Suprapubic skin (tissue), 4 donors: ENCODE measurements at regions not wholly inside any gene's neighbourhood (a gene's known extent, or its start where the extent isn't known, plus 50 kb on each side); places are given as distances from the start of the nearest gene placed in this dataset.

Experiments used
- CTCF ChIP-seq, 2 donors: fragments of 200-600 bp in 1 of 2; fragments of 450-650 bp in 1 of 2; sonication (generic) in 1 of 2; IDR thresholded peaks; one replicate each; pipeline ENCODE4 v1.5.1; 2016 to 2019; ENCODE audit warnings: antibody characterized with exemption in 2 of 2, mild to moderate bottlenecking in 1 of 2, moderate library complexity in 1 of 2
- EP300 ChIP-seq: sonication (generic); formaldehyde crosslinking; IDR thresholded peaks from one replicate; pipeline ENCODE4 v1.6.1; 2017; ENCODE audit warnings: antibody characterized with exemption
- POLR2A ChIP-seq, 2 donors: fragments of 450-650 bp; IDR thresholded peaks; one replicate each; pipeline ENCODE4 v1.6.1; 2017; ENCODE audit warnings: antibody characterized with exemption in 2 of 2, mild to moderate bottlenecking in 2 of 2, moderate library complexity in 2 of 2
- POLR2AphosphoS5 ChIP-seq, 3 donors: sonication (generic); formaldehyde crosslinking; IDR thresholded peaks; one replicate each; pipeline ENCODE4 v1.6.1; 2017; ENCODE audit warnings: antibody characterized with exemption in 3 of 3

DNA sequence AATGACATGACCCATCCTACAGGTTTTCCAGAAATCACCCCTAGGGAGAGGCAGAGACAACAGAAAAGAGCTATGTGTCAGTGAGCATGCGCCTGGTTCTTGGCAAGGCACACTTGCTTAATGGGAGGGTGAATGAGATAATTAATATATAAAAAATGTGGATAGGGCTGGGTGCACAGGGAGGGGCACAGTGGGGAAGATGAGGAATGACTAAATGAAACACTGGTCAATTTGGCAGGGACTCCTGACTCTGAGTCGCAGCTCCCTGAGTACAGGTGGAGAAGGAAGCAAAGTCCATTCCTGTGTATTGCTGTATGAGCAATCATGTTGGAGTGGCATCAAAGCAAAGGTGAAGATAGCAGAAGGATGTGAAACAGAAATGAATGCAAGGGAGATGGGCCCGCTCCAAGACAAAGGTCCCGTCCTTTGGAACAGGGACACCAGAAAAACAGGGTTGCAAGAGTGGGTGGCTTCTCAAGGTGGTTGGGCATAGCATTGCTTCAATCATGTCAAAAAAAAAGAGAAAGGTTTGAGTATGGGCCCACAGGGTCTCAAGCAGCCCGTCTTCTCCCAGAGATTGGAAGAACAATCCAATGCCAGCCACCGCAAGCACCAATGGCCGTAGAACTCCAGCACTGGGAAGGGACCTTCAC, 278.4 kb upstream of the AGTR2 start:
- no peak for TF ChIP-seq CTCF (IDR thresholded peaks at IDR 0.05)
- no peak for TF ChIP-seq POLR2A (IDR thresholded peaks at IDR 0.05)
- no peak for TF ChIP-seq POLR2AphosphoS5 (IDR thresholded peaks at IDR 0.05)
- no peak for TF ChIP-seq EP300
